ENCODE measurements at regions not wholly inside any gene's neighbourhood (a gene's known extent, or its start where the extent isn't known, plus 50 kb on each side); places are given as distances from the start of the nearest gene placed in this dataset.

DNA sequence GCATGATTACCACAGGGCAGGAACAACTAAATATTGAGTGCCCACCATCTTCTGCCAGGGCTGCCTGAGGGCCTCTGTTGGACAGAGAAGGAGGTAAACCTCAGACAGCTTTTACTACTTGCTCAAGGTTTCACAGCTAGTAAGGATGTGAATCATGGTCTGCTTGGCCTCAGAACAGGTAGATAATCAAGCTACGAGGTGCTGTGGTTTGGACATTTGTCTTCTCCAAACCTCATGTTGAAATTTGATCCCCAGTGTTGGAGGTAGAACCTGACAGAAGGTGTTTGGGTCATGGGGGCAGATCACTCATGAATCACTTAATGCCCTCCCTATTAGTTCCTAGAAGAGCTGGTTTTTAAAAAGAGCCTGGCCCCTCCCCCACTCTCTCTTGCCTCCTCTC is 541.2 kb upstream of the TRPC7 start:
- intact Hi-C loops (cut with DNase I) = no loop called here
- 56 to 73% (median 63%) methylated on average over 1 of the region's 1 CpG for WGBS, 4 donors

DNA sequence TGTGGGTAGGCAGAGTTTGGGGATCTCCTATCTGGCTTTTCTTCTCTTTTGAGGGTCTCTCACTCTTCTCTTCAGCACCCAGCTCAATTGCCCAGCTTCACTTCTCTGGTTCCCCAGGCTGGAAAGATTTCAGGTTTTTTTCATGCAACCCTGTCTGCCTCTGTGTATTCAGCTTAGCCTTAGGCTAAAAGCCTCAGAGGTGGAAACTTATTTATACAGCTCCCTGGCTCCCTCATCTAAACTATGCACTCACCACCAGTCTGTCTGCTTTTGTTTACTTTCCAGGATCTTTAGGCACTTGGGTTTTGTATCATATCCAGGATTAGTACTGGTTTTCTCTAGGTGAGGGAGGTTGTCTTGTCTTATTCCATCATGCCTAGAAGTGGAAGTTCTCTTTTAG is 540.2 kb upstream of the TRPC7 start:
- H3K4me3 ChIP-seq = no peak overlapping the region
- no peaks in the 10 kb centered on the region for H3K36me3 ChIP-seq
- intact Hi-C loops (cut with DNase I) = no loop called here
- no peak for TF ChIP-seq POLR2A (IDR thresholded peaks at IDR 0.05)
- TF ChIP-seq, protein P1, sequence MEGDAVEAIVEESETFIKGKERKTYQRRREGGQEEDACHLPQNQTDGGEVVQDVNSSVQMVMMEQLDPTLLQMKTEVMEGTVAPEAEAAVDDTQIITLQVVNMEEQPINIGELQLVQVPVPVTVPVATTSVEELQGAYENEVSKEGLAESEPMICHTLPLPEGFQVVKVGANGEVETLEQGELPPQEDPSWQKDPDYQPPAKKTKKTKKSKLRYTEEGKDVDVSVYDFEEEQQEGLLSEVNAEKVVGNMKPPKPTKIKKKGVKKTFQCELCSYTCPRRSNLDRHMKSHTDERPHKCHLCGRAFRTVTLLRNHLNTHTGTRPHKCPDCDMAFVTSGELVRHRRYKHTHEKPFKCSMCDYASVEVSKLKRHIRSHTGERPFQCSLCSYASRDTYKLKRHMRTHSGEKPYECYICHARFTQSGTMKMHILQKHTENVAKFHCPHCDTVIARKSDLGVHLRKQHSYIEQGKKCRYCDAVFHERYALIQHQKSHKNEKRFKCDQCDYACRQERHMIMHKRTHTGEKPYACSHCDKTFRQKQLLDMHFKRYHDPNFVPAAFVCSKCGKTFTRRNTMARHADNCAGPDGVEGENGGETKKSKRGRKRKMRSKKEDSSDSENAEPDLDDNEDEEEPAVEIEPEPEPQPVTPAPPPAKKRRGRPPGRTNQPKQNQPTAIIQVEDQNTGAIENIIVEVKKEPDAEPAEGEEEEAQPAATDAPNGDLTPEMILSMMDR (IDR thresholded peaks at IDR 0.05) = no peak
- H3K4me1 ChIP-seq = no peaks in the 10 kb centered on the region
- ATAC-seq (no peak), DNase-seq (no peak)
- no peak overlapping the region for H3K27ac ChIP-seq
- no peaks in the 10 kb centered on the region for H3K27me3 ChIP-seq
- peaks cover 0 to 21% (median 0%) of the 10 kb centered on the region in 12 donors for H3K9me3 ChIP-seq

More for the DNA sequence above, 541.2 kb upstream of the TRPC7 start:
- TF ChIP-seq POLR2A (IDR thresholded peaks at IDR 0.05) = no peak
- TF ChIP-seq, protein P1 (IDR thresholded peaks at IDR 0.05) = no peak
- no peak overlapping the region for H3K27ac ChIP-seq
- ATAC-seq = no peak
- no peaks in the 10 kb centered on the region for H3K27me3 ChIP-seq
- H3K9me3 ChIP-seq = peaks cover 0 to 11% (median 0%) of the 10 kb centered on the region in 12 donors
- no peaks in the 10 kb centered on the region for H3K36me3 ChIP-seq
- DNase-seq = no peak
- H3K4me3 ChIP-seq = no peak overlapping the region
- H3K4me1 ChIP-seq = no peaks in the 10 kb centered on the region

DNA sequence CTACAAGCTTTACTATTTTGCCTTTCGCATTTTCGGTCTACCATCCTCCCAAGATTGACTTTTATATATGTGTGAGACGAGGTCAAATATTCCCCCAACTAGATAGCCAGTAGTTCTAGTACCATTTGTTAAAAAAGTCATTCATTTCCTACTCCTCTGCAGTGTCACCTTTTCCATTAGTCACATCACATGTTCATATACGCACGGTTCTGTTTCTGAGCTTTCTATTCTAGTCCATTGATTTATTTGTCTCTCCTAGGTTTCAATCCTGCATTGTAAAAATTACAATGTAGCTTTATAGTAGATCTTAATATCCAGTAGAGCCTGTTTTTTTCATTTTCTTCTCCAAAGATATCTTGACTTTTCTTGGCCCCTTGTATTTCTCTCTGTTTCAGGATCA is 528.7 kb upstream of the TRPC7 start:
- no peak overlapping the region for H3K4me3 ChIP-seq

DNA sequence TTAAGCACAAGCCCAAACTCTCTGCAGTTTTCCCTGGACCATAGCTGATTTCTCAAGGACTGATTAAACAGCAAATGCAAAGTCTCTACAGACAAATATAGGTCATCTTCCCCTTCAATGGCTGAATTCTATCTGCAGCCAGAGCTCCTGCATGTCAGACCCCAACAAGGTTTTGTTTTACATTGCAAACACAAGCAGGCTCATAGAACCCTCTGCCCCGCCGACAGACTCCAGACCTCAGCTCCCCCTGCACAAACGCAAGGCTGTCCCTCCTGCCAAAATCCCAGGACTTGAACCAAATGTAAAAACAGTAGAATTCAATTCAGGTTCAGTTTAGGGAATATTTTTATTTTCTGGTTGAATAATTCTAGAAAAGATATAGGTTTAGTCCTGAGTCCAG is 526.7 kb upstream of the TRPC7 start:
- no peak for DNase-seq
- Histone ChIP-seq H3K36me3 (no peaks in the 10 kb centered on the region), H3K9me3 (no peaks in the 10 kb centered on the region), H3K27me3 (no peaks in the 10 kb centered on the region), H3K27ac (no peak overlapping the region), H3K4me3 (no peak overlapping the region), H3K4me1 (peaks cover 0 to 4% (median 0%) of the 10 kb centered on the region in 12 donors)
- WGBS, 4 donors = 53 to 67% (median 54%) methylated on average over 3 of the region's 3 CpGs
- intact Hi-C loops (cut with DNase I) = no loop called here
- TF ChIP-seq POLR2A (IDR thresholded peaks at IDR 0.05) = no peak
- TF ChIP-seq, protein P1 (IDR thresholded peaks at IDR 0.05) = no peak
- no peak for ATAC-seq

More for the DNA sequence above, 528.7 kb upstream of the TRPC7 start:
- H3K27me3 ChIP-seq = no peaks in the 10 kb centered on the region
- H3K36me3 ChIP-seq = no peaks in the 10 kb centered on the region
- intact Hi-C loops (cut with DNase I) = no loop called here
- no peak overlapping the region for H3K27ac ChIP-seq
- ATAC-seq = no peak
- no peak for DNase-seq
- TF ChIP-seq POLR2A (IDR thresholded peaks at IDR 0.05) = no peak
- TF ChIP-seq, protein P1 (IDR thresholded peaks at IDR 0.05) = no peak
- peaks cover 0 to 9% (median 0%) of the 10 kb centered on the region in 12 donors for H3K9me3 ChIP-seq
- peaks cover 0 to 4% (median 0%) of the 10 kb centered on the region in 12 donors for H3K4me1 ChIP-seq
- 66 to 75% (median 73%) methylated on average over 5 of the region's 5 CpGs for WGBS, 4 donors
